Mesenteric fat pad (tissue), 1 donor: ENCODE measurements at regions not wholly inside any gene's neighbourhood (a gene's known extent, or its start where the extent isn't known, plus 50 kb on each side); places are given as distances from the start of the nearest gene placed in this dataset.
"Not testable (repeated sequence)": the region's sequence is repeated elsewhere in the genome, so short reads cannot be mapped to it uniquely, and the experiment has no call there.

Experiments used
- DNase-seq: peaks from one replicate; pipeline ENCODE4 v3.0.0-alpha.2; 2020; ENCODE audit warnings: low spot score
- donor health status: DM: yes; HTN: yes; CAD: no.

DNA sequence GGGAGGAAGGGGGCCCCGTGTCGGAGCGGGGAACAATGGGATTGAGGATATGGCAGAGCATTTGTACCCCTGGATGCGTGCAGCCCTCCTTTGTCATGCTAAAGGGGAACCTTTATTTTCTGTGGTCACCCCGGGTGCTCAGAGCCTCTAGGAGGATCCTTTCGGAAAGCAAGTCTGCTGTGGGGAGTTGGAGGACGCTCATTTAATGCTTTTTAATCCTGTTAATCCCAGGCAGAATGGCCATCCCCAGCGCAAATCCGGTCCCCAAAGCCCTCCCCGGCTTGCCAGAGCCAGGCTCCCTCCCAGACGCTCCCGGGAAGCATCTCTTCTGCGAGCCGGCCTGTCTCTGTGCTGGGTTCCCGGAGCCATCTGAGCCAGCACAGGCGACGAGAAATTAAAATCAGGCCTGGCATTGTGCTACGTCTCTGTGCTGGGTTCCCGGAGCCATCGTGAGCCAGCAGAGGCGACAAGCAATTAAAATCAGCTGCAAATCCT, 113.2 kb upstream of the PPP2R3B start:
- DNase-seq = peak; percentile 82

DNA sequence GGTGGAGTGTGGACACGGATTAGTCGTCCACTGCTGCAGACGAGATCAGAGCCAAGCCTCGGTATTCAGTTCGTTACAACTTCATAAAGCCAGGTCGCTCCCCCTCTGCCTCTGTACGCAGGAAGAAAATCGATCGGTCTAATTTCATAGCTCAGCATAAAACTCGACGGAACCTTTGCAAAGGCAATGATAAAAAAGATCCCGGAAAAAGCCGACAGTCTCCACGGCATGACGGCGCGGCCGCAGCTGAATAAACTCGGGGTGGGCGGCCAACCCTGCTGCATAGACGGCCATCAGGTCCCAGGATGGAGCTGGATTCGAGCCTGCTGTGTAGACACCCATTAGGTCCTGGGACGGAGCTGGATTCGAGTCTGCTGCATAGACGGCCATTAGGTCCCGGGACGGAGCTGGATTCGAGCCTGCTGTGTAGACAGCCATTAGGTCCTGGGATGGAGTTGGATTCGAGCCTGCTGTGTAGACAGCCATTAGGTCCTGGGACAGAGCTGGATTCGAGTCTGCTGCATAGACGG, 113.8 kb upstream of the PPP2R3B start:
- DNase-seq = peak; percentile 55

DNA sequence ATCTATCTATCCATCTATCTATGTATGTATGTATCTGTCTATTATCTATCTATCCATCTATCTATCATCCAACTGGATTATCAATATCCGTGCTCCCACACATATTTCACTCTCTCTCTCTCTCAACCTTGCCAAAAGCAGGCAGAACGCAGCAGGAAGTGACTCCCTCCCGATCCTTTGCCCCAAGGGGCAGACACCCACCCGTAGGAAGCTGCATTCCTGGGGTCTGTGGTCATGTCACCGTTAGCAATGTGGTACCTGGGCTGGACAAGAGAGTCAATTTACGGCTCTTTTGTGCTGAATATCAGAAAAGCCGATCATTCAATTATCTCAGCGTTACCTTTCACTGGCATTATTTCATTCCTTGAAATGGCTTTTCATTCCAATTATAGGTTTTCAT, 119.6 kb upstream of the PPP2R3B start:
- DNase-seq = peak; percentile 49

DNA sequence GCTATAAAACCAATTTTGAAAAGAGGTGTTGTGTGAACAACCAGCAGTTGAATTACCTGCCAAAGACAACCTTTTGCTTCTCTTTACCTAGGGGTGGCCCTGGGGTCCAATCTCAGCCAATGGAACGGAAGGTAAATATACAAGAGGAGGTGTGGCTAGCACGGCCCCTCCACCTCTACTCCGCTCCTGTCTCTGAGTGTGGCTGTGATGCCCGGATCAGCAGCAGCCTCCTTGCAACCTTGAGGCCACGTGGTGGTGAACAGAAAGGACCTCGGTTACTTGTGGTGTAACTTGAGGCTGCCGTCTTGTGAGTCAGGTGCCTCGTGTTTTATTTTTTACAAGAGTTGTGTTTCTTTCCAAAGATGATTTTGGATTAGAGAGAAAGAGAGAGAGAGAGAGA, 121.5 kb upstream of the PPP2R3B start:
- peak; percentile 69 for DNase-seq

DNA sequence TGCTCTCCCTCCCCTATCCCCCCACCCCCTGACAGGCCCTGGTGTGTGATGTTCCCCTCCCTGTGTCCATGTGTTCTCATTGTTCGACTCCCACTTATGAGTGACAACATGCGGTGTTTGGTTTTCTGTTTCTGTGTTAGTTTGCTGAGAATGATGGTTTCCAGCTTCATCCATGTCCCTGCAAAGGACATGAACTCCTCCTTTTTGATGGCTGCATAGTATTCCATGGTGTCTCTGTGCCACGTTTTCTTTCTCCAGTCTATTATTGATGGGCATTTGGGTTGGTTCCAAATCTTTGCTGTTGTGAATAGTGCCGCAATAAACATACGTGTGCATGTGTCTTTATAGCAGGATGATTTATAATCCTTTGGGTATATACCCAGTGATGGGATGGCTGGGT, 121.8 kb upstream of the SHOX start:
- DNase-seq = not testable (repeated sequence)

DNA sequence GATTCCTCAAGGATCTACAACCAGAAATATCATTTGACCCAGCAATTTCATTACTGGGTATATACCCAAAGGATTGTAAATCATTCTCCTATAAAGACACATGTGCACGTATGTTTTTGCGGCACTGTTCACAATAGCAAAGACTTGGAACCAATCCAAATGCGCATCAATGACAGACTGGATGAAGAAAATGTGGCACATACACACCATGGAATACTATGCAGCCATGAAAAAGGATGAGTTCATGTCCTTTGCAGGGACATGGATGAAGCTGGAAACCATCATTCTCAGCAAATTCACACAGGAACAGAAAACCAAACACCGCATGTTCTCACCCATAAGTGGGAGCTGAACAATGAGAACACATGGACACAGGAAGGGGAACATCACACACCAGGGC, 119.5 kb upstream of the SHOX start:
- DNase-seq = peak; percentile 26

DNA sequence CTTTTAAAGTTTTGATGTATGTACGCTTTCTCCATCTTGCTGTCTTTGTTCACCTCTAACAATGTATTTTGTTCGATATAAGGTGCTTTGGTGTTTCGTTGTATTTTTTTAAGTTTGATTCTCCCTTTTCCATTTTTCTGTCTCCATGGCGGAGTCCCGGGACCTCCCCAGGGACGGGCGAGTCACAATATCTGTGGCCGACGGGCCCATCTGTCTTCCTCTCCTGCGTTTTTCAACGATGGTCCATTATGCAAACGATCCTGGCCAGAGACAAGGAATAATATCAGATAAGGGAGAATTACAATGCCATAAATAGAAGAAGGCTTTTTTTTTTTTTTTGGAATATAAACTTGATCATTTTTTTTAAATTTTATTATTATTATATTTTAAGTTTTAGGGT, 112.3 kb upstream of the SHOX start:
- peak; percentile 33 for DNase-seq

DNA sequence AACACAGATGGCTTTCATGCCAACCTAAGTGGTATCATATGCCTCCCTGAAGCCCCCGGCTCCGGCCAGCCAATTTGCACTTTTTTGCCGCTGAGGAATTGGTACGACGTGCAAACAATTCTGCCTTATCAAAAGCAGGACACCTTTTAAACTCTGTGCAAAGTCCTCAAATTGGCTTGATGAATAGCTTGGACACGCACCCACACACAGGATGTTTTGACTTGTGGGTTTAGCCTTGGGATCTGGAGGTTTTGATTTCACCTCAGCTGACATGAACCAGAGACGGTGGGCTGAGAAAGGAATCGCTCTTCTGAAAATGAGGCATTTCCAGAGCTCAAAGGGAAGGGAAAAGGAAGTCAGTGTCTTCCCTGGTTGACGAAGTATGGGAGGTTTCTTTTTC, 110.8 kb upstream of the SHOX start:
- peak; percentile 24 for DNase-seq

DNA sequence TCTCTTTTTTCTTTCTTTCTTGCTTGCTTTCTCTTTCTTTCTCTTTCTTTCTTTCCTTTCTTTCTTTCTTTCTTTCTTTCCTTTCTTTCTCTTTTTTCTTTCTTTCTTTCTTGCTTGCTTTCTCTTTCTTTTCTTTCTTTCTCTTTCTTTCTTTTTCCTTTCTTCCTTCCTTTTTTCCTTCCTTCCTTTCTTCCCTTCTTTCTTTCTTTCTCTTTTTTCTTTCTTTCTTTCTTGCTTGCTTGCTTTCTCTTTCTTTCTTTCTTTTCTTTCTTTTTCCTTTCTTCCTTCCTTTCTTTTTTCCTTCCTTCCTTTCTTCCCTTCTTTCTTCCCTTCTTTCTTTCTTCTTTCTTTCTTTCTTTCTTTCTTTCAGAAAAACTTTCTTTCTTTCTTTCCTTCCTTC, 108.1 kb upstream of the SHOX start:
- no peak for DNase-seq

DNA sequence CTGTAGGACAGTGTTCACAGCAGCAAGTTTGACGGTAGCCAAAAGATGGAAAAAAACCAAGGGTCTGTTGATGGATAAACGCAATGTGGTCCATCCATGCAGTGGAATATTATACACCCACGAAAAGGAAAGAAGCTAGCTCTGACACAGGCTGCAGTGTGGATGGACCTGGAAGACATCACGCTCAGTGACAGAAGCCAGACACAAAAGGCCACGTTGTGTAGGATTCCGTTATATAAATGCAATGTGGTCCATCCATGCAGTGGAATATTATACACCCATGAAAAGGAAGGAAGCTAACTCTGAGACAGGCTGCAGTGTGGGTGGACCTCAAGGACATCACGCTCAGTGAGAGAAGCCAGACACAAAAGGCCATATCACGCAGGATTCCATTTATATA, 105.5 kb upstream of the SHOX start:
- DNase-seq = no peak

DNA sequence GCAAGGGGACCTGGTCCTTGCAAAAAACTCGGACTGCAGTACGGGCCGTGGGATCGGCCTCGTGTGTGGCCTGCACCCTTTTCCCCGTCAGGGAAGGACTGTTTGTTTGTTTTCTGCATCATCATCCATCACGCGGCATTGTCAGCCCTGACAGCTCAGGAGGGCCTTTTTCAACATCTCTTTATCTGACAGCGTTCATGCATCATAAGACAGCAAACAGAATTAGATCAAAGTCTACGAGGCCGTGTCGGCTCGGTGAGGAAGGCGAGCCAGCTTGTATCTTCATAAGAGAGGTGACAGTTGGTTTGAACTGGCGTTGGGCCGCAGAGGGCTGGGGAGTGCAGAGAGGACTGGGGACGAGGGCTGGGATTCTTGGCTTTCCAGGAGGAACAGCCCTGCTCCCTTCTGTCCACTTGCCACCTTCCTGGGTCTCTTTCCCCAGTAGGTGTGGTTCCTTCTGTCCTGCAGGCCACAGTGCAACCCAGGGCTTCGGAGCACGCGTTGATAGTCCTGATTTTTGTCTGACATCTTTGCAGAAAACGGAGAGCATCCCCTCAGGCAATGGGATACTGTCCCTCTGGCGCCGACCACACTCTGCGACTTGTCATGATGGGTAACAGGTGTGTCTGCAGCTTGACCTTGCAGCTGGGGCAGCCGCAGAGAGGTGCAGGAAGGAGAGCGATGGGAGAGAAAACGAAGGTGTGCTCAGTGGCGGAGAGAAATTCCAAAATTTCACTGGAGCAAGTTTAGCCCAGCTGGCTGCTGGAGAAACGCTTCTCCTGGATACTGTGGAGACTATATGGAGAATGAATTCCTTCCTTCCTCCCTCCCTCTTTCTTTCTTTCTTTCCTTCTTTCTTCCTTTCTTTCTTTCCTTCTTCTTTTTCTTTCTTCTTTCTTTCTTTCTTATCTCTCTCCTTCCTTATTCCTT, 104.0 kb upstream of the SHOX start:
- no peak for DNase-seq

DNA sequence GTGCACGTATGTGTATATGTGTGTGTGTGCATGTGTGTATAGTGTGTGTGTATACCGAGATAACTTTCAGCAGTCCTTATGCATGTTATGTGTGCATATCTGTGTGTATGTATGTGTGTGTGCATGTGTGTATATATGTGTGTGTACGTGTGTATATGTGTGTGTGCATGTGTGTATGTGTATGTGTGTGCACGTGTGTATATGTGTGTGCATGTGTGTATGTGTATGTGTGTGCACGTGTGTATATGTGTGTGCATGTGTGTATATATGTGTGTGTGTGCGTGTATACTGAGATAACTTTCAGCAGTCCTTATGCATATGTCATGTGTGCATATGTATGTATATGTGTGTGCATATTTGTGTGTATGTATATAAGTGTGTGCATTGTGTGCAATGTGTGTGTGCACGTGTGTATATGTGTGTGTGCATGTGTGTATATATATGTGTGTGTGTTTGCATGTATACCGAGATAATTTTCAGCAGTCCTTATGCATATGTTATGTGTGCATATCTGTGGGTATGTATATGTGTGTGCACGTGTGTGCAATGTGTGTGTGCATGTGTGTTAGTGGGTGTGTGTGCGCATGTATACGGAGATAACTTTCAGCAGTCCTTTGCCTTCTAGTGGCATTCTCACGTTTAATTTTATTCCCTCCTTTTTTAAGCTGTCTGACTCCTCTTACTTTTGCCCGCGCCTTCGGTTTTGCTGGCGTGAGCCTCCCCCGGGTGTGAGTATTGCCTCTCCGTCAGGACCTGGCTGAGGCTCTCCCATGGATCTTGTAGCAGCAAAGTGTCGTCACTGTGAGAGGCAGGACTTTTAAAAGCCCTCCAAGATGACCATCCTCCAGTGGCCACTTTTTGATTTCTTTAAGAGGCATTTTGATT, 99.6 kb upstream of the SHOX start:
- peak; percentile 47 for DNase-seq

DNA sequence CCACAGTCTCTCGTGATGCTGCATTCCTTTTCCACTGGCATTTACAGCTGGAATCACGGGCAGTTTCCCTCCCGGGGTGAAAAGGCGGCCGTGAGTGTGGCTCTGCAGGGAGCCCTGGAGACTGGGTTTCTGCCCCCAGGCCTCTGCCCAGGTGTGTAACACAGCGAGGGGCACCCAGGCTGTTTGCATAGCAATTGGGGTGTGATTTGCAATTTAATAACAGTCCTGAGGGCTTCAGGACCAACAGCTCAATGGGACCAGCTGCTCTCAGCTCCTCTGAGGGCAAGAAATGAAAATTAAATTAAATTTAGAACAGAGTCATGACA, 99.0 kb upstream of the SHOX start:
- DNase-seq = peak; percentile 47

DNA sequence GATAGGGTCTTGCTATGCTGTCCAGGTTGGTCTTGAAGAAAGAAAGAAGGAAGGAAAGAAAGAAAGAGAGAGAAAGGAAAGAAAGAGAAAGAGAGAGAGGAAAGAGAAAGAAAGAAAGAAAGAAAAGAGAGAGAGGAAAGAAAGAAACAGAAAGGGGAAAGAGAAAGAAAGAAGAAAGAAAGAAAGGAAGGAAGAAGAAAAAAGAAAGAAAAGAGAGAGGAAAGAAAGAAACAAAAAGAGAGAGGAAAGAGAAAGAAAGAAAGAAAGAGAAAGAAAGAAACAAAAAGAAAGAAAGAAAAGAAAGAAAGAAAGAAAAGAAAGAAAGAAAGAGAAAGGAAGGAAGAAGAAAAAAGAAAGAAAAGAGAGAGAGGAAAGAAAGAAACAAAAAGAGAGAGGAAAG, 95.8 kb upstream of the SHOX start:
- no peak for DNase-seq

DNA sequence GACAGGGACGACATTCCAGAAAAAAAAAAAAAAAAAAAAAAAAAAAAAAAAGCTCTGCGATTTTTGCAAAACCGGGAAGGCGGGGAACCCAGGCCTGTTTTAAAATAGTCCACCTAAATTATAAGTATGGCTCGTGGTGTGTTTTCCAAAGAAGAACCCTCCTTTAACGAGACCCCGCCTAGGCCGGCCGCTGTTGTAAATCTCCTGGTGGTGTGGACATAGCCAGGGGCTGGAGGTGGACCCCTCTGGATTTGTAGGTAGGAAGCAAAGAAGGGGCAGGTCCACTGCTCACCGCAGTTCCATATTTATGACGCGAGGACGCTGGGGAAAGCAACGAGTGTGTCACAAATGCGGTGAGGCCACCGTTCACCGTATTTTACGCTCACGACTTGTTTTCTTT, 94.0 kb upstream of the SHOX start:
- DNase-seq = peak; percentile 81

DNA sequence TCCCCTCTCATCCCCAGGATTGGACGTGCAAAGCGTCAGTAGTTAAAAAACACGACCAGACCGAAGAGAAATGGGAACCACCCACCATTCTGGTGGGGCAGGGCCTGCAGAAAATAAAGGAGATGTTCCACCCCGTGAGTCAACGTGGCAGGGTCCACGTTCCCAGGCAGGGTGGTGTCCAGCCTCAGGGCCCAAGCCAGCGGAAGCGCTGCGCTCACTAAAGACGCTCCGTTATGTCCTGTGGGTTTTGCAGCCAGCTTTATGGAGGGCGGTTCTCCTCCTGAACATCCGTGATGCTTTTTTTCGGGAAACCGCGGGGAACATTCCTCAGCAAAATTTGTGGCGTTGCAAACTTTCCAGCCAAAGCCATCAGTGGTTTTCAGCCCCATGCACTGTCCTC, 93.4 kb upstream of the SHOX start:
- peak; percentile 80 for DNase-seq

DNA sequence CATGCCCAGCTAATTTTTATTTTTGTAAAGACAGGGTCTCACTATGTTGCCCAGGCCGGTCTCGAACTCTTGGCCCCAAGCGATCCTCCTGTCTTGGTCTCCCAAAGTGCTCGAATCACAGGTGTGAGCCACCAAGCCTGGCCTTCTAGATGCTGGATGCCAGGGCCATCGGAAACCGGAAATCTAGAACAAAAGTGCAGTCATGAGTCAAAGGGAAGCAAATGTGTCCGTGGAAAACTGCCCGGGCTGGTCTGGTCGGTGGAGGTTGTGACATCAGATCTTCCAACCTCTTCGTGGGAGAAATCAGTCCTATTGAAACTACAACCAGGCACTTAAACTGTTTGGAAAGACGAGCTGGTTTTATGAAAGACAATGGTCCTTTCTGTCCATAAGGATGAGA, 92.3 kb upstream of the SHOX start:
- DNase-seq = peak; percentile 78

DNA sequence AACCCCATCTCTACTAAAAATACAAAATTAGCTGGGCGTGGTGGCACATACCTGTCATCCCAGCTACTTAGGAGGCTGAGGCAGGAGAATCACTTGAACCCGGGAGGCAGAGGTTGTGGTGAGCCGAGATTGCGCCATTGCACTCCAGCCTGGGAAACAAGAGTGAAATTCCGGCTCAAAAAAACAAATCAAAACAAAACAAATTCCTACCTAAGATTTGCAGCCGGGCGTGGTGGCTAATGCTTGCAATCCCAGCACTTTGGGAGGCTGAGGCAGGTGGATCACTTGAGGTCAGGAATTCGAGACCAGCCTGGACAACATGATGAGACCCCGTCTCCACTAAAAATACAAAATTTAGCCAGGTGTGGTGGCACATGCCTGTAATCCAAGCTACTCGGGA, 89.6 kb upstream of the SHOX start:
- peak; percentile 51 for DNase-seq

DNA sequence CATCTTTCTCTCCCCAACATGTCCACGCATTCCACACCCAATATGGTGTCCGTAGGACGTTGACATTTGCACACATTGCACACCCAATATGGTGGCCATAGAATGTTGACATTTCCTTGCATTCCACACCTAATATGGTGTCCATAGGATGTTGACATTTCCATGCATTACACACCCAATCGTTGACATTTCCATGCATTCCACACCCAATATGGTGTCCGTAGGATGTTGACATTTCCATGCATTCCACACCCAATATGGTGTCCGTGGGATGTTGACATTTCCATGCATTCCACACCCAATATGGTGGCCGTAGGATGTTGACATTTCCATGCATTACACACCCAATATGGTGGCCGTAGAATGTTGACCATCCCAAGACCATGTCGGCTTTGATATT, 88.4 kb upstream of the SHOX start:
- DNase-seq = peak; percentile 14

DNA sequence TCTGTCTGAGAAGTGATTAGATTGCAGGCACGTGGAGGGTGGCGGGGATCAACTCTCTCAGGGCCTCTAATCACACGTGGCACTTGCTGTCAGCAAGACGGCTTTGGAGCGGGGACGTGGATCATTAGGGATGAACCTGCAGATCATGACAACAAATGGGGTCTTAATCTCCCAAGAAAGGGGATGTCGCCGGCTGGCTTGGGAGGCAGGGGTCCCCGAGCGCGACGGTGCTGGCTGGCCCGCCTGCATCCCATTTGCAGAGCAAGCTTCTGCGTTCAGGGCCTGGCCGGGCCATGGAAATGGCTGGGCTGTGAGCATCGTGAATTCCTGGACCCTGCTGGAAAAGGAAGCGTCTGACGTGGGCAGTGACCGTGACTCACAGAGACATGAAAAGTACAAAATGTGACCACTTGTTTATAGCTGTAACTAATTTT, 85.1 kb upstream of the SHOX start:
- DNase-seq = peak; percentile 81

DNA sequence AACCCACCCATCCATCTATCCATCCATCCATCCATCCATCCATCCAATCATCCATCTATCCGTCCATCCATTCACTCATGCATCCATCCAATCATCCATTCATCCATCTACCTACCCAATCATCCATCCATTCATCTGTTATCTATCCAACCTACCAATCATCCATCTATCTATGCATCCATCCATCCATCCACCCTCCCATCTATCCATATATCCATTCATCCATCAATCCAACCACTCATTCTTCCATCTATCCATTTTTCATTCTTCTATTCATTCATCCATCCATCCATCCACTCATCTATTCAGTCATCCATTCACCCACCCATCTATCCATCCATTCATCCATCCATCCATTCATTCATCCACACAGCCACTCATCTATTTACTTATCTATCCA, 80.1 kb upstream of the SHOX start:
- DNase-seq = no peak

DNA sequence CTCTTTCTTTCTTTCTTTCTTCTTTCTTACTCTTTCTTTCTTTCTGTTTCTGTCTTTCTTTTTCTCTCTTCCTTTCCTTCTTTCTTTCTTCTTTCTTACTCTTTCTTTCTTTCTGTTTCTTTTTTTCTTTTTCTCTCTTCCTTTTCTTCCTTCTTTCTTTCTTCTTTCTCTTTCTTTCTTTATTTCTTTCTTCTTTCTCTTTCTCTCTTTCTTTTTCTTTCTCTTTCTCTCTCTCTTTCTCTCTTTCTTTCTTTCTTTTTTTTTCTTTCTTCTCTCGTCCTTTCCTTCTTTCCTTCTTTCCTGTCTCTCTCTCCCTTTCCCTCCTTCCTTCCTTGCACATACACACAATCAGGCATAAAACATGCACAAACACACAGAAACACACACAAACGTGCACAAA, 79.3 kb upstream of the SHOX start:
- no peak for DNase-seq
